Vagina (tissue), 2 donors: ENCODE measurements at regions not wholly inside any gene's neighbourhood (a gene's known extent, or its start where the extent isn't known, plus 50 kb on each side); places are given as distances from the start of the nearest gene placed in this dataset. TPM values are rescaled to one million over a fixed set of nuclear protein-coding genes. Genes with fewer than 3 reads are reported as not detected.

Experiments used
- DNase-seq, 2 donors: peaks; one replicate each; pipeline ENCODE4 v3.0.0-alpha.2; 2017; ENCODE audit errors: extremely low spot score in 2 of 2
- H3K27ac ChIP-seq: fragments of 200-600 bp; sonication (generic); one replicate; pipeline ENCODE4 v1.5.1; 2019
- H3K27me3 ChIP-seq: fragments of 200-600 bp; sonication (generic); one replicate; pipeline ENCODE4 v1.5.1; 2019
- H3K36me3 ChIP-seq, 2 donors: fragments of 200-600 bp; sonication (generic); one replicate each; pipeline ENCODE4 v1.5.1; 2017 to 2019
- H3K4me1 ChIP-seq: fragments of 200-600 bp; sonication (generic); one replicate; pipeline ENCODE4 v1.5.1; 2019
- H3K4me3 ChIP-seq, 2 donors: fragments of 200-600 bp; sonication (generic); 1 replicate in 1 of 2; 2 replicates in 1 of 2; pipeline ENCODE4 v1.5.1; 2016 to 2019
- H3K9me3 ChIP-seq: fragments of 200-600 bp; sonication (generic); one replicate; pipeline ENCODE4 v1.5.1; 2019
- POLR2A ChIP-seq, 2 donors: fragments of 450-650 bp; IDR thresholded peaks; one replicate each; pipeline ENCODE4 v1.6.1; 2017; ENCODE audit warnings: antibody characterized with exemption in 2 of 2, mild to moderate bottlenecking in 2 of 2, moderate library complexity in 2 of 2
- POLR2AphosphoS5 ChIP-seq, 2 donors: sonication (generic); formaldehyde crosslinking; IDR thresholded peaks; one replicate each; pipeline ENCODE4 v1.9.0; 2017; ENCODE audit warnings: antibody characterized with exemption in 2 of 2, mild to moderate bottlenecking in 2 of 2, low read depth in 1 of 2; ENCODE audit not compliant: insufficient read depth in 1 of 2
- intact Hi-C: fragments of 100-400 bp; cut with DNase I; formaldehyde crosslinking; loops from one replicate; pipeline ENCODE4 v1.15.1; 2023
- small RNA-seq: library from RNA; depleted of rRNA; stranded (forward); fragments of <200 nt; gene quantifications from one replicate; pipeline ENCODE3, GENCODE V24; 2016
- TF ChIP-seq, protein P1 (sequence below), 3 experiments: fragments of 450-650 bp in 2 of 3; fragments of 200-600 bp in 1 of 3; sonication (generic) in 1 of 3; IDR thresholded peaks; one replicate each; pipeline ENCODE4 v1.5.1; 2017 to 2019; ENCODE audit warnings: antibody characterized with exemption in 3 of 3, mild to moderate bottlenecking in 2 of 3, moderate library complexity in 2 of 3

DNA sequence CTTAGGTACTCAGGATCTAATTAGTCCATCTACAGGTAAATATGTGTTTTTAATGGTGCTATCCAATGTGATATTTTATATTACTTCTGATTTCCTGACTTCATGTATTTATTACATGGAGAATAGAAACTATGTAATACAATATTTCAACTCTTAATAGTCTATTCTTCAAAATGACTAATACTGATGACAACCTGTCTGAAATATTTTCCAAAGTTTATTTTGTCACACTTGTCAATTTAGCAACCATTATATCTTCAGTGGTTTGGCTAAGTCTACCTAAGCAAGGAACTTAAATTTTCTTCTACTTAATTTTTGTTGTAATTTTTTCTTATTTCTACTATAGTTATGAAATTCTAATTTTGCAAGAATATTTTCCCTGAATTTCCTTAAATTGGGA lies 55.0 kb upstream of the CNTN5 start:
- H3K36me3 ChIP-seq: no peaks in the 10 kb centered on the region
- DNase-seq: no peak
- H3K27me3 ChIP-seq: no peaks in the 10 kb centered on the region
- H3K4me3 ChIP-seq: no peak overlapping the region
- H3K27ac ChIP-seq: no peak overlapping the region
- intact Hi-C loops: no loop called here
- TF ChIP-seq POLR2AphosphoS5 (IDR thresholded peaks at IDR 0.05; ENCODE audit: insufficient read depth in 1 of 2, low read depth in 1 of 2) (no peak), POLR2A (IDR thresholded peaks at IDR 0.05) (no peak)
- TF ChIP-seq, protein P1, sequence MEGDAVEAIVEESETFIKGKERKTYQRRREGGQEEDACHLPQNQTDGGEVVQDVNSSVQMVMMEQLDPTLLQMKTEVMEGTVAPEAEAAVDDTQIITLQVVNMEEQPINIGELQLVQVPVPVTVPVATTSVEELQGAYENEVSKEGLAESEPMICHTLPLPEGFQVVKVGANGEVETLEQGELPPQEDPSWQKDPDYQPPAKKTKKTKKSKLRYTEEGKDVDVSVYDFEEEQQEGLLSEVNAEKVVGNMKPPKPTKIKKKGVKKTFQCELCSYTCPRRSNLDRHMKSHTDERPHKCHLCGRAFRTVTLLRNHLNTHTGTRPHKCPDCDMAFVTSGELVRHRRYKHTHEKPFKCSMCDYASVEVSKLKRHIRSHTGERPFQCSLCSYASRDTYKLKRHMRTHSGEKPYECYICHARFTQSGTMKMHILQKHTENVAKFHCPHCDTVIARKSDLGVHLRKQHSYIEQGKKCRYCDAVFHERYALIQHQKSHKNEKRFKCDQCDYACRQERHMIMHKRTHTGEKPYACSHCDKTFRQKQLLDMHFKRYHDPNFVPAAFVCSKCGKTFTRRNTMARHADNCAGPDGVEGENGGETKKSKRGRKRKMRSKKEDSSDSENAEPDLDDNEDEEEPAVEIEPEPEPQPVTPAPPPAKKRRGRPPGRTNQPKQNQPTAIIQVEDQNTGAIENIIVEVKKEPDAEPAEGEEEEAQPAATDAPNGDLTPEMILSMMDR (IDR thresholded peaks at IDR 0.05): no peak
- H3K4me1 ChIP-seq: no peaks in the 10 kb centered on the region
- H3K9me3 ChIP-seq: no peaks in the 10 kb centered on the region

GRCh38 chr11:98967005-98967404 lies 53.7 kb upstream of the CNTN5 start:
- intact Hi-C loops: no loop called here
- Histone ChIP-seq H3K4me1 (no peaks in the 10 kb centered on the region), H3K4me3 (no peak overlapping the region), H3K27me3 (no peaks in the 10 kb centered on the region), H3K9me3 (no peaks in the 10 kb centered on the region), H3K36me3 (no peaks in the 10 kb centered on the region), H3K27ac (no peak overlapping the region)
- no peak for DNase-seq
- TF ChIP-seq POLR2AphosphoS5 (IDR thresholded peaks at IDR 0.05; ENCODE audit: insufficient read depth in 1 of 2, low read depth in 1 of 2) (no peak), POLR2A (IDR thresholded peaks at IDR 0.05) (no peak)
- TF ChIP-seq, protein P1 (IDR thresholded peaks at IDR 0.05): no peak

Small RNAs in the stretch of these regions (small RNA-seq; reads per million reads assigned to genes)
- gene AP003730.1 (not detected), gene RNA5SP346 (not detected), gene RNA5SP347 (not detected)
